22Rv1 (cell line): ENCODE measurements at regions not wholly inside any gene's neighbourhood (a gene's known extent, or its start where the extent isn't known, plus 50 kb on each side); places are given as distances from the start of the nearest gene placed in this dataset.

Experiments used
- H3K27ac ChIP-seq: fragments of 450-650 bp; 2 replicates; pipeline ENCODE4 v1.5.1; 2017
- ZFX ChIP-seq: fragments of 450-650 bp; IDR thresholded peaks from 2 replicates; pipeline ENCODE4 v1.6.1; 2017; ENCODE audit warnings: antibody characterized with exemption, borderline replicate concordance
- TF ChIP-seq, protein P1 (sequence below): fragments of 450-650 bp; IDR thresholded peaks from 2 replicates; pipeline ENCODE4 v1.5.1; 2017; ENCODE audit warnings: mild to moderate bottlenecking

- TF ChIP-seq, protein P1, sequence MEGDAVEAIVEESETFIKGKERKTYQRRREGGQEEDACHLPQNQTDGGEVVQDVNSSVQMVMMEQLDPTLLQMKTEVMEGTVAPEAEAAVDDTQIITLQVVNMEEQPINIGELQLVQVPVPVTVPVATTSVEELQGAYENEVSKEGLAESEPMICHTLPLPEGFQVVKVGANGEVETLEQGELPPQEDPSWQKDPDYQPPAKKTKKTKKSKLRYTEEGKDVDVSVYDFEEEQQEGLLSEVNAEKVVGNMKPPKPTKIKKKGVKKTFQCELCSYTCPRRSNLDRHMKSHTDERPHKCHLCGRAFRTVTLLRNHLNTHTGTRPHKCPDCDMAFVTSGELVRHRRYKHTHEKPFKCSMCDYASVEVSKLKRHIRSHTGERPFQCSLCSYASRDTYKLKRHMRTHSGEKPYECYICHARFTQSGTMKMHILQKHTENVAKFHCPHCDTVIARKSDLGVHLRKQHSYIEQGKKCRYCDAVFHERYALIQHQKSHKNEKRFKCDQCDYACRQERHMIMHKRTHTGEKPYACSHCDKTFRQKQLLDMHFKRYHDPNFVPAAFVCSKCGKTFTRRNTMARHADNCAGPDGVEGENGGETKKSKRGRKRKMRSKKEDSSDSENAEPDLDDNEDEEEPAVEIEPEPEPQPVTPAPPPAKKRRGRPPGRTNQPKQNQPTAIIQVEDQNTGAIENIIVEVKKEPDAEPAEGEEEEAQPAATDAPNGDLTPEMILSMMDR: no peak
- TF ChIP-seq ZFX: no peak
- H3K27ac ChIP-seq: no peak overlapping the region
Observed at GRCh38 chr15:70203981-70204560, 106.4 kb upstream of the TLE3 start.

- H3K27ac ChIP-seq: no peak overlapping the region
- TF ChIP-seq ZFX: no peak
- TF ChIP-seq, protein P1: no peak
Observed at GRCh38 chr15:70202756-70203155, 105.0 kb upstream of the TLE3 start.

GRCh38 chr15:70201425-70201775 is 103.7 kb upstream of the TLE3 start:
- no peak for TF ChIP-seq ZFX
- TF ChIP-seq, protein P1: no peak
- H3K27ac ChIP-seq: no peak overlapping the region

- H3K27ac ChIP-seq: no peak overlapping the region
- no peak for TF ChIP-seq ZFX
- TF ChIP-seq, protein P1: no peak
Observed at GRCh38 chr15:70200511-70201424, 103.1 kb upstream of the TLE3 start.

DNA sequence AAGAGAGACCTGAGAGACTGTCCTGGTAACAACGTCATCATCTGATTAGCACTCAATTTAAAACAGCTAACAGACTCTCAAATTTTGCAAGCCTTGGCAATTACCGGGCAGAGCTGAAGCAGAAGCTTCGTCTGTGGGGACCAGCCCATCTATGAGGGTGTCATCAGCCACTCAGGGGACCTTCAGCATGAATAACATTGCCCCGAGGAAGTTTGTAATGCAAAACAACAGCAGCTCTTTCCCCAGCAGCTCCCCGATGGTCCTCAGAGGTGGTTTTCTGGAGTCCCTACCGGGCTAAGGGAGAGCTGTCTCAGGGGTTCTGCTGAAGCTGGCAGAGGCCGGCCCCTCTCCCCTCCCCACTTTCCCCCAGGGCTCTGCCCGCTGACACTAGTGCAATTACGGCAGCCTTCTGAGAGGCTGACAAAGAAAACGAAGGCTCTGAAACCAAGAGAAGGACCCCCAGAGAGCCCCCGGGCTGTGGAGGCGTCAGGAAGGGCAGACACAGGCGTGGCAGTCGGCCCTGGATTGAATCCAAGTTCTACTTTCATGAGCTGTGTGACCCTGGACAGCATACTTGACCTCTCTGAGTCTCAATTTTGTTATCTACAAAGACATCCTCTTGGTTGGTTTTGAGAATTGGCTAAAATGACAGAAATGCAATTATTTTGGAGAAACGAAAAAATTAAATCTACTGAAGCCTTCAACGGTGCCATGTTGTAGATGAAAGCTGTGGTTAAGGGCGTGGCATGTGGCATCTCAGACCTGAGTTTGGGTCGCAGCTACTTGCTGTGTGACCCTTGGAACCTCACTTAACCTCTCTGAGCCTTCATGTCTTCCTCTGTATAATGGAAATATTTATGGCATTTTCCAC is 102.1 kb upstream of the TLE3 start:
- H3K27ac ChIP-seq: no peak overlapping the region
- TF ChIP-seq, protein P1: no peak
- TF ChIP-seq ZFX: no peak

GRCh38 chr15:70199124-70199482 is 101.4 kb upstream of the TLE3 start:
- H3K27ac ChIP-seq: no peak overlapping the region
- no peak for TF ChIP-seq ZFX
- TF ChIP-seq, protein P1: no peak
